Loucy (cell line): ENCODE measurements at regions not wholly inside any gene's neighbourhood (a gene's known extent, or its start where the extent isn't known, plus 50 kb on each side); places are given as distances from the start of the nearest gene placed in this dataset.

Experiments
- H2AFZ ChIP-seq: fragments of 200-600 bp; sonication (generic); 2 replicates; pipeline ENCODE4 v1.6.0; 2016; ENCODE audit warnings: antibody characterized with exemption, mild to moderate bottlenecking, low read length, moderate library complexity
- H3F3A ChIP-seq: fragments of 200-600 bp; 2 replicates; pipeline ENCODE4 v1.6.0; 2016; ENCODE audit warnings: antibody characterized with exemption, low read depth, mild to moderate bottlenecking
- H3K27me3 ChIP-seq: fragments of 200-600 bp; sonication (generic); 2 replicates; pipeline ENCODE4 v1.6.1; 2014; ENCODE audit warnings: low read length, mild to moderate bottlenecking; ENCODE audit not compliant: insufficient read depth, poor library complexity, severe bottlenecking
- H3K36me3 ChIP-seq: fragments of 200-600 bp; sonication (generic); 2 replicates; pipeline ENCODE4 v1.6.1; 2016; ENCODE audit warnings: low read length; ENCODE audit not compliant: insufficient read depth
- H3K4me1 ChIP-seq: fragments of 200-600 bp; sonication (generic); 2 replicates; pipeline ENCODE4 v1.5.1; 2014; ENCODE audit warnings: low read length, mild to moderate bottlenecking; ENCODE audit not compliant: insufficient read depth, poor library complexity, severe bottlenecking
- H3K4me2 ChIP-seq: fragments of 200-600 bp; sonication (generic); 2 replicates; pipeline ENCODE4 v1.6.0; 2014; ENCODE audit warnings: antibody characterized with exemption, low read length, low read depth, mild to moderate bottlenecking; ENCODE audit not compliant: poor library complexity, severe bottlenecking
- H3K4me3 ChIP-seq: fragments of 200-600 bp; sonication (generic); 2 replicates; pipeline ENCODE4 v1.5.1; 2014; ENCODE audit warnings: low read length, mild to moderate bottlenecking, mixed read lengths; ENCODE audit not compliant: poor library complexity, severe bottlenecking
- H3K79me2 ChIP-seq: fragments of 200-600 bp; sonication (generic); 2 replicates; pipeline ENCODE4 v1.6.1; 2014; ENCODE audit warnings: low read length; ENCODE audit not compliant: insufficient read depth
- H3K9ac ChIP-seq: fragments of 200-600 bp; sonication (generic); 2 replicates; pipeline ENCODE4 v1.6.0; 2014; ENCODE audit warnings: mild to moderate bottlenecking, low read depth, low read length, moderate library complexity; ENCODE audit not compliant: poor library complexity, severe bottlenecking
- H3K9me2 ChIP-seq: fragments of 200-600 bp; sonication (generic); replicated peaks from 2 replicates; pipeline ENCODE4 v1.6.1; 2016; ENCODE audit warnings: low read depth, low read length, mixed read lengths
- H3K9me3 ChIP-seq: fragments of 200-600 bp; sonication (generic); 2 replicates; pipeline ENCODE4 v1.6.1; 2014; ENCODE audit warnings: mild to moderate bottlenecking, antibody characterized with exemption, low read length, low read depth; ENCODE audit not compliant: insufficient read depth
- H4K20me1 ChIP-seq: fragments of 200-600 bp; sonication (generic); 2 replicates; pipeline ENCODE4 v1.6.0; 2014; ENCODE audit warnings: antibody characterized with exemption, low read length, mild to moderate bottlenecking; ENCODE audit not compliant: insufficient read depth, poor library complexity, severe bottlenecking
- CTCF ChIP-seq: fragments of 200-600 bp; sonication (generic); conservative IDR thresholded peaks from 2 replicates; pipeline ENCODE4 v1.5.1; 2014; ENCODE audit warnings: mild to moderate bottlenecking, antibody characterized with exemption, low read length
- EZH2phosphoT487 ChIP-seq: fragments of 200-600 bp; IDR thresholded peaks from 2 replicates; pipeline ENCODE4 v1.6.1; 2018; ENCODE audit warnings: antibody characterized with exemption, mild to moderate bottlenecking, moderate library complexity, borderline replicate concordance

GRCh38 chr6:92762443-92763273 lies 656.7 kb downstream of the EPHA7 start:
- Histone ChIP-seq H3K4me1 (no peaks in the 10 kb centered on the region), H3K27me3 (no peaks in the 10 kb centered on the region), H3F3A (no peaks in the 10 kb centered on the region), H3K79me2 (no peaks in the 10 kb centered on the region), H3K9me2 (no peaks in the 10 kb centered on the region), H3K4me3 (no peak overlapping the region), H2AFZ (no peak overlapping the region), H3K9ac (no peak overlapping the region), H3K36me3 (no peaks in the 10 kb centered on the region), H4K20me1 (no peaks in the 10 kb centered on the region), H3K9me3 (no peaks in the 10 kb centered on the region), H3K4me2 (no peak overlapping the region)
- no peak for TF ChIP-seq CTCF
- no peak for TF ChIP-seq EZH2phosphoT487

- Histone ChIP-seq H4K20me1 (no peaks in the 10 kb centered on the region), H3K9me3 (no peaks in the 10 kb centered on the region), H2AFZ (no peak overlapping the region), H3K79me2 (no peaks in the 10 kb centered on the region), H3K9ac (no peak overlapping the region), H3K9me2 (no peaks in the 10 kb centered on the region), H3K4me3 (no peak overlapping the region), H3K4me2 (no peak overlapping the region), H3F3A (no peaks in the 10 kb centered on the region), H3K27me3 (no peaks in the 10 kb centered on the region), H3K36me3 (no peaks in the 10 kb centered on the region), H3K4me1 (no peaks in the 10 kb centered on the region)
- no peak for TF ChIP-seq CTCF
- TF ChIP-seq EZH2phosphoT487 = no peak
Measured at GRCh38 chr6:92759178-92759577, 660.2 kb downstream of the EPHA7 start.

GRCh38 chr6:92757925-92758324 lies 661.4 kb downstream of the EPHA7 start:
- H3K36me3 ChIP-seq = no peaks in the 10 kb centered on the region
- no peak for TF ChIP-seq EZH2phosphoT487
- TF ChIP-seq CTCF = no peak
- H3K4me1 ChIP-seq = no peaks in the 10 kb centered on the region
- no peaks in the 10 kb centered on the region for H3K9me2 ChIP-seq
- H3K9ac ChIP-seq = no peak overlapping the region
- no peaks in the 10 kb centered on the region for H3K9me3 ChIP-seq
- no peak overlapping the region for H2AFZ ChIP-seq
- no peak overlapping the region for H3K4me3 ChIP-seq
- H3K4me2 ChIP-seq = no peak overlapping the region
- no peaks in the 10 kb centered on the region for H3K79me2 ChIP-seq
- no peaks in the 10 kb centered on the region for H3K27me3 ChIP-seq
- no peaks in the 10 kb centered on the region for H4K20me1 ChIP-seq
- no peaks in the 10 kb centered on the region for H3F3A ChIP-seq
